Stomach smooth muscle (tissue), 2 donors: ENCODE measurements at regions not wholly inside any gene's neighbourhood (a gene's known extent, or its start where the extent isn't known, plus 50 kb on each side); places are given as distances from the start of the nearest gene placed in this dataset.
"Not testable (repeated sequence)": the region's sequence is repeated elsewhere in the genome, so short reads cannot be mapped to it uniquely, and the experiment has no call there.

Experiments
- H3K27ac ChIP-seq: one replicate; pipeline ENCODE4 v1.7.0; 2013; ENCODE audit warnings: mild to moderate bottlenecking, low read length, inconsistent platforms
- H3K27me3 ChIP-seq, 2 donors: one replicate each; pipeline ENCODE4 v1.7.0; 2013; ENCODE audit warnings: low read length in 2 of 2; ENCODE audit not compliant: insufficient read depth in 2 of 2, control insufficient read depth in 1 of 2
- H3K36me3 ChIP-seq, 2 donors: one replicate each; pipeline ENCODE4 v1.7.0; 2013; ENCODE audit warnings: low read length in 2 of 2; ENCODE audit not compliant: control insufficient read depth in 2 of 2, insufficient read depth in 2 of 2
- H3K4me1 ChIP-seq: one replicate; pipeline ENCODE4 v1.7.0; 2013; ENCODE audit warnings: low read length; ENCODE audit not compliant: control insufficient read depth, insufficient read depth
- H3K4me3 ChIP-seq, 2 donors: one replicate each; pipeline ENCODE4 v1.7.0; 2013; ENCODE audit warnings: low read length in 2 of 2
- H3K9ac ChIP-seq, 2 donors: one replicate each; pipeline ENCODE4 v1.7.0; 2013; ENCODE audit warnings: low read length in 2 of 2, mild to moderate bottlenecking in 1 of 2
- H3K9me3 ChIP-seq, 2 donors: one replicate each; pipeline ENCODE4 v1.7.0; 2013; ENCODE audit warnings: low read length in 2 of 2; ENCODE audit not compliant: control insufficient read depth in 2 of 2
- donor health status: healthy.
- donor health status: Pancreatic carcinoma.

- Histone ChIP-seq H3K4me1 (peaks cover 8% of the 10 kb centered on the region), H3K9me3 (peaks cover 0 to 6% of the 10 kb centered on the region in 2 donors), H3K9ac (no peak overlapping the region), H3K27ac (no peak overlapping the region), H3K36me3 (no peaks in the 10 kb centered on the region), H3K4me3 (no peak overlapping the region), H3K27me3 (no peaks in the 10 kb centered on the region)
These were observed 464.5 kb upstream of the LRRC7 start for GRCh38 chr1:69103213-69103612.

GRCh38 chr1:69103705-69104385 lies 463.9 kb upstream of the LRRC7 start:
- no peaks in the 10 kb centered on the region for H3K36me3 ChIP-seq
- no peaks in the 10 kb centered on the region for H3K27me3 ChIP-seq
- no peak overlapping the region for H3K4me3 ChIP-seq
- H3K27ac ChIP-seq = no peak overlapping the region
- peaks cover 0 to 6% of the 10 kb centered on the region in 2 donors for H3K9me3 ChIP-seq
- H3K4me1 ChIP-seq = peaks cover 8% of the 10 kb centered on the region
- no peak overlapping the region for H3K9ac ChIP-seq

GRCh38 chr1:69104894-69105293 lies 462.8 kb upstream of the LRRC7 start:
- H3K27me3 ChIP-seq = no peaks in the 10 kb centered on the region
- H3K36me3 ChIP-seq = no peaks in the 10 kb centered on the region
- peaks cover 8% of the 10 kb centered on the region for H3K4me1 ChIP-seq
- H3K9ac ChIP-seq = no peak overlapping the region
- H3K27ac ChIP-seq = no peak overlapping the region
- peaks cover 0 to 6% of the 10 kb centered on the region in 2 donors for H3K9me3 ChIP-seq
- H3K4me3 ChIP-seq = no peak overlapping the region

GRCh38 chr1:69109277-69109676 lies 458.4 kb upstream of the LRRC7 start:
- H3K4me1 ChIP-seq = peaks cover 8% of the 10 kb centered on the region
- H3K4me3 ChIP-seq = no peak overlapping the region
- no peak overlapping the region for H3K27ac ChIP-seq
- no peak overlapping the region for H3K9ac ChIP-seq
- no peaks in the 10 kb centered on the region for H3K27me3 ChIP-seq
- no peaks in the 10 kb centered on the region for H3K36me3 ChIP-seq
- no peaks in the 10 kb centered on the region for H3K9me3 ChIP-seq

GRCh38 chr1:69110851-69111250 lies 456.9 kb upstream of the LRRC7 start:
- Histone ChIP-seq H3K4me1 (no peaks in the 10 kb centered on the region), H3K27ac (no peak overlapping the region), H3K9ac (no peak overlapping the region), H3K36me3 (no peaks in the 10 kb centered on the region), H3K9me3 (no peaks in the 10 kb centered on the region), H3K27me3 (no peaks in the 10 kb centered on the region), H3K4me3 (no peak overlapping the region)

- H3K27me3 ChIP-seq, H3K27ac ChIP-seq, H3K36me3 ChIP-seq, H3K4me3 ChIP-seq, H3K9ac ChIP-seq, H3K4me1 ChIP-seq, H3K9me3 ChIP-seq: not testable (repeated sequence)
These were observed 447.5 kb upstream of the LRRC7 start for GRCh38 chr1:69120126-69120741.

- no peak overlapping the region for H3K9ac ChIP-seq
- H3K27ac ChIP-seq = no peak overlapping the region
- H3K4me3 ChIP-seq = no peak overlapping the region
These were observed 446.9 kb upstream of the LRRC7 start for GRCh38 chr1:69120817-69121216.

GRCh38 chr1:69121723-69122122 lies 446.0 kb upstream of the LRRC7 start:
- Histone ChIP-seq H3K4me1 (peaks cover 6% of the 10 kb centered on the region), H3K36me3 (no peaks in the 10 kb centered on the region), H3K27ac (no peak overlapping the region), H3K9me3 (no peaks in the 10 kb centered on the region), H3K9ac (no peak overlapping the region), H3K27me3 (no peaks in the 10 kb centered on the region), H3K4me3 (no peak overlapping the region)

More at GRCh38 chr1:69120817-69121216, 446.9 kb upstream of the LRRC7 start:
- Histone ChIP-seq H3K27me3 (no peaks in the 10 kb centered on the region), H3K36me3 (no peaks in the 10 kb centered on the region), H3K4me1 (peaks cover 6% of the 10 kb centered on the region), H3K9me3 (no peaks in the 10 kb centered on the region)

- Histone ChIP-seq H3K9me3 (no peaks in the 10 kb centered on the region), H3K9ac (no peak overlapping the region), H3K36me3 (no peaks in the 10 kb centered on the region), H3K27ac (peak overlapping the region; percentile 46), H3K27me3 (no peaks in the 10 kb centered on the region), H3K4me3 (peak overlapping the region in 1 of 2 donors; percentile 36), H3K4me1 (peaks cover 6% of the 10 kb centered on the region)
These were observed 445.3 kb upstream of the LRRC7 start for GRCh38 chr1:69122373-69122772.

- peaks cover 9% of the 10 kb centered on the region for H3K4me1 ChIP-seq
- no peak overlapping the region for H3K27ac ChIP-seq
- H3K36me3 ChIP-seq = no peaks in the 10 kb centered on the region
- H3K27me3 ChIP-seq = no peaks in the 10 kb centered on the region
- H3K9me3 ChIP-seq = no peaks in the 10 kb centered on the region
- no peak overlapping the region for H3K9ac ChIP-seq
- no peak overlapping the region for H3K4me3 ChIP-seq
These were observed 444.2 kb upstream of the LRRC7 start for GRCh38 chr1:69123486-69123885.

GRCh38 chr1:69126796-69127195 lies 440.9 kb upstream of the LRRC7 start:
- no peak overlapping the region for H3K4me3 ChIP-seq
- peaks cover 9% of the 10 kb centered on the region for H3K4me1 ChIP-seq
- H3K27ac ChIP-seq = no peak overlapping the region
- H3K9me3 ChIP-seq = no peaks in the 10 kb centered on the region
- H3K36me3 ChIP-seq = no peaks in the 10 kb centered on the region
- no peaks in the 10 kb centered on the region for H3K27me3 ChIP-seq
- no peak overlapping the region for H3K9ac ChIP-seq
